ENCODE measurements at regions not wholly inside any gene's neighbourhood (a gene's known extent, or its start where the extent isn't known, plus 50 kb on each side); places are given as distances from the start of the nearest gene placed in this dataset.

- H3K27ac Mint-ChIP-seq: no peak overlapping the region
- H3K4me3 Mint-ChIP-seq: no peak overlapping the region
- H3K36me3 Mint-ChIP-seq: no peaks in the 10 kb centered on the region
- no peaks in the 10 kb centered on the region for H3K27me3 Mint-ChIP-seq
- no peak for DNase-seq (ENCODE audit: extremely low spot score, unreplicated experiment)
- no peaks in the 10 kb centered on the region for H3K4me1 Mint-ChIP-seq (ENCODE audit: unreplicated experiment)
- H3K9me3 Mint-ChIP-seq: peaks cover 11% of the 10 kb centered on the region
- TF ChIP-seq CTCF (conservative IDR thresholded peaks at IDR 0.05): no peak
These were observed 265.1 kb upstream of the CEP162 start for GRCh38 chr6:84492241-84493165.

GRCh38 chr6:84489598-84489997 lies 262.2 kb upstream of the CEP162 start:
- peaks cover 11% of the 10 kb centered on the region for H3K9me3 Mint-ChIP-seq
- no peaks in the 10 kb centered on the region for H3K27me3 Mint-ChIP-seq
- DNase-seq (ENCODE audit: extremely low spot score, unreplicated experiment): no peak
- no peaks in the 10 kb centered on the region for H3K36me3 Mint-ChIP-seq
- H3K4me3 Mint-ChIP-seq: no peak overlapping the region
- H3K27ac Mint-ChIP-seq: no peak overlapping the region
- no peak for TF ChIP-seq CTCF (conservative IDR thresholded peaks at IDR 0.05)
- no peaks in the 10 kb centered on the region for H3K4me1 Mint-ChIP-seq (ENCODE audit: unreplicated experiment)

- Mint-ChIP-seq H3K27ac (no peak overlapping the region), H3K9me3 (peaks cover 11% of the 10 kb centered on the region), H3K36me3 (no peaks in the 10 kb centered on the region), H3K4me1 (ENCODE audit: unreplicated experiment) (no peaks in the 10 kb centered on the region), H3K4me3 (no peak overlapping the region), H3K27me3 (no peaks in the 10 kb centered on the region)
- DNase-seq (ENCODE audit: extremely low spot score, unreplicated experiment): no peak
- no peak for TF ChIP-seq CTCF (conservative IDR thresholded peaks at IDR 0.05)
These were observed 259.1 kb upstream of the CEP162 start for GRCh38 chr6:84486526-84486925.

- H3K36me3 Mint-ChIP-seq: no peaks in the 10 kb centered on the region
- no peaks in the 10 kb centered on the region for H3K9me3 Mint-ChIP-seq
- no peaks in the 10 kb centered on the region for H3K4me1 Mint-ChIP-seq (ENCODE audit: unreplicated experiment)
- H3K27ac Mint-ChIP-seq: no peak overlapping the region
- DNase-seq (ENCODE audit: extremely low spot score, unreplicated experiment): no peak
- no peak for TF ChIP-seq CTCF (conservative IDR thresholded peaks at IDR 0.05)
- no peak overlapping the region for H3K4me3 Mint-ChIP-seq
- no peaks in the 10 kb centered on the region for H3K27me3 Mint-ChIP-seq
These were observed 241.7 kb upstream of the CEP162 start for GRCh38 chr6:84469144-84469543.

GRCh38 chr6:84467296-84467695 lies 239.9 kb upstream of the CEP162 start:
- H3K4me1 Mint-ChIP-seq (ENCODE audit: unreplicated experiment): no peaks in the 10 kb centered on the region
- TF ChIP-seq CTCF (conservative IDR thresholded peaks at IDR 0.05): no peak

More at GRCh38 chr6:84467296-84467695, 239.9 kb upstream of the CEP162 start:
- H3K4me3 Mint-ChIP-seq: no peak overlapping the region
- no peaks in the 10 kb centered on the region for H3K9me3 Mint-ChIP-seq
- H3K27ac Mint-ChIP-seq: no peak overlapping the region
- no peaks in the 10 kb centered on the region for H3K36me3 Mint-ChIP-seq
- no peaks in the 10 kb centered on the region for H3K27me3 Mint-ChIP-seq
- no peak for DNase-seq (ENCODE audit: extremely low spot score, unreplicated experiment)

Data from type B pancreatic cell (in vitro differentiated cells).